ENCODE measurements at regions not wholly inside any gene's neighbourhood (a gene's known extent, or its start where the extent isn't known, plus 50 kb on each side); places are given as distances from the start of the nearest gene placed in this dataset.
A peak's percentile ranks its signal among the peaks of the same experiment; 100 is the strongest.

DNA sequence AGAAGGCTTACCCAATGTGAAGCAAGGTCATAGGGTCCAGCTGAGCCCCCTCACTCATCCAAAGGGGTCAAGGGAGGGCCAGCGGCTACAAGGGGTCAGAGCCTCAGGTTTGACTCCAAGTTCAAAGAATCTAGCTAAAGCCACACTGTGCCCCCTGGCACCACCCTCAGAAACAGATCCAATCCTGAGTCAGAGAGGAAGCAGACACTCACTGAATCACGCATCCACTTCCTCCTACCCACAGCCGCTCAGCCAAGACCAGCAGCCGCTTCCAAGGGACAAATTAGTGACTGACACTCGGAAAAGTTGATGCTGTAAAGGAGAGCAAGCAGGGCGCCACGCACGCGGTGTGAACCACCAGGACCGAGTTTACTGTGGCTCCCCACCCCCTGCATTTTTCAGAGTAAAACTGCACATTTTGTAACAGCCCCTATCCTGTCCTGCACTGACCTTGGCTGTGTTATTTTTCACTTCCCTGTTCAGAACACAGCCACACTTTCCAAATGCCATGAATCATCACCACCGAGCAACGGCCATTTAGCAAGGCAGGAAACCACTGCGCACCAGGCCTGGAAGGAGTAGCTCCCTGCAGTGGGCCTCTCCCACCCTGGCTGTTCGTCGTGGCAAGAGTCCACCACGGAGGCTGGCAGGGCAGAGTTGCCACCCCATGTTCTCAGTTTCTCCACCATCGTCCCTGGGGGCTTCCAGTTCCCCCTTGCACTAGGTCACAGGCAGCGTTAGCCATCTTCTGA, 147.8 kb downstream of the TOMM20 start:
- Histone ChIP-seq H3K4me3 (no peak overlapping the region), H3K27ac (peak overlapping the region; percentile 95 to 99 (median 98))

DNA sequence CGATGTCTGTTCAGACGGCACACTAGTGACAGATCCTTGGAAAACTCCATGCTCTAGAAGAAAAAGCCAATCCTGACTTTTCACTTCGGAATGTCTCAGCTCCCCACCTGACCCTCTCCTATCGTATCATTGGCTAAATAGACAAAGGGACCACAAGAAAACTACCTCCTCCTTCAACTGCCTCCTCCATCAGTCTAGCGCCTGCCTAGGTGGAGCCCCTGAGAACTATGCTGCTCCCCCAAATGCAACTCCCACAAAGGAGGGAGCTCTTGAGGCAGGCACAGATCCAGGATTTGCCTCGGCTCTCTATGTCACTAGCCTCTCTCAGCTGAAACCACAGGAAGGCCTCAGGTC, 148.4 kb downstream of the TOMM20 start:
- intact Hi-C loops (cut with DNase I) = no loop called here
- no peak overlapping the region for H3K4me3 ChIP-seq
- peak in 3 of 4 donors; percentile 0 to 4 (median 2) for ATAC-seq

More for the DNA sequence above, 147.8 kb downstream of the TOMM20 start:
- TF ChIP-seq, protein P1, sequence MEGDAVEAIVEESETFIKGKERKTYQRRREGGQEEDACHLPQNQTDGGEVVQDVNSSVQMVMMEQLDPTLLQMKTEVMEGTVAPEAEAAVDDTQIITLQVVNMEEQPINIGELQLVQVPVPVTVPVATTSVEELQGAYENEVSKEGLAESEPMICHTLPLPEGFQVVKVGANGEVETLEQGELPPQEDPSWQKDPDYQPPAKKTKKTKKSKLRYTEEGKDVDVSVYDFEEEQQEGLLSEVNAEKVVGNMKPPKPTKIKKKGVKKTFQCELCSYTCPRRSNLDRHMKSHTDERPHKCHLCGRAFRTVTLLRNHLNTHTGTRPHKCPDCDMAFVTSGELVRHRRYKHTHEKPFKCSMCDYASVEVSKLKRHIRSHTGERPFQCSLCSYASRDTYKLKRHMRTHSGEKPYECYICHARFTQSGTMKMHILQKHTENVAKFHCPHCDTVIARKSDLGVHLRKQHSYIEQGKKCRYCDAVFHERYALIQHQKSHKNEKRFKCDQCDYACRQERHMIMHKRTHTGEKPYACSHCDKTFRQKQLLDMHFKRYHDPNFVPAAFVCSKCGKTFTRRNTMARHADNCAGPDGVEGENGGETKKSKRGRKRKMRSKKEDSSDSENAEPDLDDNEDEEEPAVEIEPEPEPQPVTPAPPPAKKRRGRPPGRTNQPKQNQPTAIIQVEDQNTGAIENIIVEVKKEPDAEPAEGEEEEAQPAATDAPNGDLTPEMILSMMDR (IDR thresholded peaks at IDR 0.05) = no peak
- TF ChIP-seq POLR2A (IDR thresholded peaks at IDR 0.05) = peak; percentile 17
- ATAC-seq (peak; percentile 20 to 59 (median 44)), DNase-seq (peak; percentile 73 to 82 (median 78))
- WGBS (ENCODE audit: insufficient coverage, low coverage, low lambda C conversion rate, missing lambda C conversion rate) = 24% methylated on average over 10 of the region's 18 CpGs
- intact Hi-C loops (cut with DNase I) = no loop called here
- peaks cover 0 to 49% (median 24%) of the 10 kb centered on the region in 4 donors for H3K4me1 ChIP-seq
- no peaks in the 10 kb centered on the region for H3K9me3 ChIP-seq
- no peaks in the 10 kb centered on the region for H3K27me3 ChIP-seq
- no peaks in the 10 kb centered on the region for H3K36me3 ChIP-seq

DNA sequence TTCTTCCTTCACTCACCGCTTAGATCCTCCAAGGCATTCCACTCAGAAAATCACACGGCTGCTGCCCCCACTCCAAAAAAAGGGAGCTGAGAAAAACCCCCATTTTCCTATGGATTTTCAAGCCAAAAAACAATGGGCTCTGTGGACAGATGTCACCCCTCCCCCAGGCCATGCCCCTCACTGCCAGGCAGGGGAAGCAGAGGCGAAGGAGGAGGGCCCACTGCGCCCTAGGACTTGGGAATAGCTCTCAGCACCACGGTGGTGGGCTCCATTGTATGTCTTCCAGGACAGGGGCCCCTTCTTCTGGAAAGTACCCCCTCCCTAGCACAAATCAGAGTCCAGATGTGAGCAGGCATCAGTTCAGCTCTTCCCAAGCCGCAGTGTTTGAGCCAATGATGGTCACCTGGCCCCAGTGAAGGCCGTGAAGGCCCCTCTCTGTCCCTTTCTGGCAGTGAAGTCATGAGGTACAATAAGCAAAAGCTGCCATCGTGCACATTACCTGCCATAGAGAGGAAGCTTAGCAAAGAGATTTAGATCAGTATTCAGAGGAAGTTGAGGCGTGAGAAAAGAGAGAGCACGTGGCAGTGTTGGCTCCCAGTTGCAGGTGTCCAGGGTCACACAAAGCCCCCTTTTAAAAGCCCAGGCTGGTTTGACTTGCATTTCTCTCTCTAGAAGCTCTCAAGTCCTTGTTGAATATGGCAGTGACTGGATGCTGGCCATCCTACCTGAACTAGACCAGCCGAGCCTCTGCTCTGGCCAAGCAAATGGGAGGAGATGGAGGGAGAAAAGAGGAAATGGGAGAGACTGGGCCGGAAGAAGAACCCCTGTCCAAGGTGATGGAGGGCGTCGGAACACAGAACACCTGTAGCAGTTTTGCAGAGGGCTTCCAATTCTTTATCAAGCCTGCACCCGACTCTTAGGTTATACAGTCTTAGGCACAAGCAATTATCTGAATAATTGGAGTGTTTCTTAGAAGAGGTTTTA, 149.0 kb downstream of the TOMM20 start:
- Histone ChIP-seq H3K9me3 (no peaks in the 10 kb centered on the region), H3K27ac (peak overlapping the region; percentile 95 to 99 (median 98)), H3K27me3 (no peaks in the 10 kb centered on the region), H3K36me3 (no peaks in the 10 kb centered on the region), H3K4me3 (no peak overlapping the region), H3K4me1 (peaks cover 0 to 61% (median 29%) of the 10 kb centered on the region in 4 donors)
- intact Hi-C loops (cut with DNase I) = loop anchor here (5.0 to 10.0 kb wide), 4 partner anchors 93 to 445 kb away; partner anchors contain the start of gene IRF2BP2 (in 1 of the 2)
- WGBS (ENCODE audit: insufficient coverage, low coverage, low lambda C conversion rate, missing lambda C conversion rate) = 62% methylated on average over 13 of the region's 15 CpGs
- TF ChIP-seq, protein P1 (IDR thresholded peaks at IDR 0.05) = no peak
- no peak for TF ChIP-seq POLR2A (IDR thresholded peaks at IDR 0.05)
- DNase-seq (peak in 1 of 3 donors; percentile 52), ATAC-seq (no peak)

More for the DNA sequence above, 148.4 kb downstream of the TOMM20 start:
- peak overlapping the region; percentile 95 to 99 (median 98) for H3K27ac ChIP-seq
- H3K4me1 ChIP-seq = peaks cover 0 to 55% (median 26%) of the 10 kb centered on the region in 4 donors
- no peaks in the 10 kb centered on the region for H3K9me3 ChIP-seq
- H3K27me3 ChIP-seq = no peaks in the 10 kb centered on the region
- 74% methylated on average over 6 of the region's 6 CpGs for WGBS (ENCODE audit: insufficient coverage, low coverage, low lambda C conversion rate, missing lambda C conversion rate)
- TF ChIP-seq POLR2A (IDR thresholded peaks at IDR 0.05) = no peak
- TF ChIP-seq, protein P1 (IDR thresholded peaks at IDR 0.05) = no peak
- no peaks in the 10 kb centered on the region for H3K36me3 ChIP-seq
- DNase-seq = no peak
